Smooth muscle cell (in vitro differentiated cells): ENCODE measurements at regions not wholly inside any gene's neighbourhood (a gene's known extent, or its start where the extent isn't known, plus 50 kb on each side); places are given as distances from the start of the nearest gene placed in this dataset.

Experiments used
- DNase-seq: peaks from one replicate; lab custom pipeline; 2025; ENCODE audit not compliant: unreplicated experiment; lab: John Stamatoyannopoulos, UW
- H2AFZ ChIP-seq: fragments of 200-600 bp; sonication (generic); 2 replicates; pipeline ENCODE4 v1.6.0; 2016; ENCODE audit warnings: antibody characterized with exemption, low read depth, mild to moderate bottlenecking
- H3F3A ChIP-seq: fragments of 200-600 bp; sonication (generic); 2 replicates; pipeline ENCODE4 v1.6.0; 2017; ENCODE audit warnings: antibody characterized with exemption, low read depth
- H3K27ac ChIP-seq: fragments of 200-600 bp; sonication (generic); 2 replicates; pipeline ENCODE4 v1.5.1; 2016; ENCODE audit warnings: low read depth, mild to moderate bottlenecking
- H3K27me3 ChIP-seq: fragments of 200-600 bp; sonication (generic); 2 replicates; pipeline ENCODE4 v1.6.1; 2016; ENCODE audit warnings: low read depth, mild to moderate bottlenecking
- H3K36me3 ChIP-seq: fragments of 200-600 bp; sonication (generic); 2 replicates; pipeline ENCODE4 v1.5.1; 2016; ENCODE audit warnings: low read depth
- H3K4me1 ChIP-seq: fragments of 200-600 bp; sonication (generic); 2 replicates; pipeline ENCODE4 v1.5.1; 2016; ENCODE audit warnings: low read depth
- H3K4me2 ChIP-seq: fragments of 200-600 bp; sonication (generic); 2 replicates; pipeline ENCODE4 v1.6.0; 2016; ENCODE audit warnings: mild to moderate bottlenecking
- H3K4me3 ChIP-seq: fragments of 200-600 bp; sonication (generic); 2 replicates; pipeline ENCODE4 v1.5.1; 2016; ENCODE audit warnings: mild to moderate bottlenecking
- H3K79me2 ChIP-seq: fragments of 200-600 bp; sonication (generic); 2 replicates; pipeline ENCODE4 v1.6.0; 2016; ENCODE audit warnings: low read depth, mild to moderate bottlenecking
- H3K9ac ChIP-seq: fragments of 200-600 bp; sonication (generic); 2 replicates; pipeline ENCODE4 v1.6.0; 2016; ENCODE audit warnings: low read depth
- H3K9me3 ChIP-seq: fragments of 200-600 bp; sonication (generic); replicated peaks from 2 replicates; pipeline ENCODE4 v1.5.1; 2016; ENCODE audit warnings: low read depth
- H4K20me1 ChIP-seq: fragments of 200-600 bp; sonication (generic); 2 replicates; pipeline ENCODE4 v1.6.0; 2016; ENCODE audit warnings: low read depth
- WGBS: methylation state at CpG from one replicate; pipeline ENCODE4 v1.1.7; 2016; ENCODE audit warnings: low lambda C conversion rate; 5-methylcytosine and 5-hydroxymethylcytosine counted together
- TF ChIP-seq, protein P1 (sequence below): fragments of 200-600 bp; sonication (generic); IDR thresholded peaks from 2 replicates; pipeline ENCODE4 v1.5.1; 2017; ENCODE audit warnings: borderline replicate concordance, mild to moderate bottlenecking, antibody characterized with exemption; ENCODE audit not compliant: insufficient read depth, poor library complexity, severe bottlenecking

DNA sequence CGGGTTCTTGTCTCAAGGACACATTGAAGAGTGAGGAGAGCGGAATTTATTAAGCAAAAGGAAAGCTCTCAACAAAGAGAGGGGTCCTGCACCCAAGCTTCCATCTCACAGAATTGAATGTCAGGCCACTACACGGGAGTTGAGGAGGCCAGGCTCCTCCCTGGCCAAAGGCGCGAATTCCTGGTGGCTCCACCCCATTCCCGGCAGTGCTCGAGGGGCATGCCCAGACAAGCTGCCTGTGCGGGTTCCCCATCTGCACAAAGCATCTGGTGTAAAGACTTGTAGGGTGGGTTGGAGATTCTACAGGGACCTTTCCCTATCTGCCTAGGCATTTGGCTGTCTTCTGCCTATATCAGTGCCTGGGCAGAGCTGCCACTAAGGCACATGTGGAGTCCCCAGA lies 648.5 kb upstream of the PKN2 start:
- 92% methylated on average over 8 of the region's 8 CpGs for WGBS
- H3K9ac ChIP-seq: no peak overlapping the region
- TF ChIP-seq, protein P1, sequence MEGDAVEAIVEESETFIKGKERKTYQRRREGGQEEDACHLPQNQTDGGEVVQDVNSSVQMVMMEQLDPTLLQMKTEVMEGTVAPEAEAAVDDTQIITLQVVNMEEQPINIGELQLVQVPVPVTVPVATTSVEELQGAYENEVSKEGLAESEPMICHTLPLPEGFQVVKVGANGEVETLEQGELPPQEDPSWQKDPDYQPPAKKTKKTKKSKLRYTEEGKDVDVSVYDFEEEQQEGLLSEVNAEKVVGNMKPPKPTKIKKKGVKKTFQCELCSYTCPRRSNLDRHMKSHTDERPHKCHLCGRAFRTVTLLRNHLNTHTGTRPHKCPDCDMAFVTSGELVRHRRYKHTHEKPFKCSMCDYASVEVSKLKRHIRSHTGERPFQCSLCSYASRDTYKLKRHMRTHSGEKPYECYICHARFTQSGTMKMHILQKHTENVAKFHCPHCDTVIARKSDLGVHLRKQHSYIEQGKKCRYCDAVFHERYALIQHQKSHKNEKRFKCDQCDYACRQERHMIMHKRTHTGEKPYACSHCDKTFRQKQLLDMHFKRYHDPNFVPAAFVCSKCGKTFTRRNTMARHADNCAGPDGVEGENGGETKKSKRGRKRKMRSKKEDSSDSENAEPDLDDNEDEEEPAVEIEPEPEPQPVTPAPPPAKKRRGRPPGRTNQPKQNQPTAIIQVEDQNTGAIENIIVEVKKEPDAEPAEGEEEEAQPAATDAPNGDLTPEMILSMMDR: no peak
- H3K9me3 ChIP-seq: peaks cover 7% of the 10 kb centered on the region
- H3K4me1 ChIP-seq: no peaks in the 10 kb centered on the region
- H3K27ac ChIP-seq: no peak overlapping the region
- H3K36me3 ChIP-seq: no peaks in the 10 kb centered on the region
- no peaks in the 10 kb centered on the region for H4K20me1 ChIP-seq
- H3K27me3 ChIP-seq: no peaks in the 10 kb centered on the region
- H3K4me3 ChIP-seq: no peak overlapping the region
- no peaks in the 10 kb centered on the region for H3K79me2 ChIP-seq
- DNase-seq: no peak
- no peaks in the 10 kb centered on the region for H3F3A ChIP-seq
- H3K4me2 ChIP-seq: no peak overlapping the region
- peak overlapping the region; percentile 0 for H2AFZ ChIP-seq

DNA sequence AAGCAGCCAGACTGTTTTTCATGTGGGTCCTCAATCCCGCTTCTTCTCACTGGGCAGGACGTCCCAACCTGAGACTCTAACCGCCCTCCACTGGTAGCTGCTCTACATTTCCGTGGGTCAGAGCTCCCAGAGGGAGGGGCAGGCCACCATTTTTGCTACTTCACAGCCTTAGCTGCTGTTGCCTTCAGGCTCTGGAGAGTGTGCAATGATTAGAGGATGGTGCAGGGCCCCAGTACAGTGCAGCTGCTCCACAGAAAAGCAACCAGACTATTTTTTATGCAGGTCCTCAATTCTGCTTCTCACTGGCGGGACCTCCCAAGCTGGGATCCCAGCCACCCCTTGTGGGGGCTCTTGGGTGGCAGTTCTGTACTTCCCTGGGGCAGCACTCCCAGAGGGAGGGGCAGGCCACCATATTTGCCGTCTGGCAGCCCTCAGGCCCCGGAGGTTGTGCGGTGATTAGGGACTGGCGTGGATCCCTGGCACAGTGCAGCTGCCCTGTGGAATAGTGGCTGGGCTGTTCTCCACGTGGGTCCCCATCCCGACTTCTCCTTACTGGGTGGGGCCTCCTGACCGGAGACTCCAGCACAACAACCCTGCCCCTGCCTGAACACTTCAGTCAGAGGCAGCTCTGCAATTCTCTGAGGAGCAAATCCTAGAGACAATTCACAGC lies 647.6 kb upstream of the PKN2 start:
- Histone ChIP-seq H3K27ac (no peak overlapping the region), H3K36me3 (no peaks in the 10 kb centered on the region), H3K79me2 (no peaks in the 10 kb centered on the region), H3F3A (no peaks in the 10 kb centered on the region), H4K20me1 (no peaks in the 10 kb centered on the region), H3K4me2 (no peak overlapping the region), H3K4me1 (no peaks in the 10 kb centered on the region), H3K9ac (no peak overlapping the region), H2AFZ (no peak overlapping the region), H3K27me3 (no peaks in the 10 kb centered on the region), H3K4me3 (no peak overlapping the region), H3K9me3 (peaks cover 7% of the 10 kb centered on the region)
- DNase-seq: no peak
- 93% methylated on average over 12 of the region's 12 CpGs for WGBS
- TF ChIP-seq, protein P1: no peak

DNA sequence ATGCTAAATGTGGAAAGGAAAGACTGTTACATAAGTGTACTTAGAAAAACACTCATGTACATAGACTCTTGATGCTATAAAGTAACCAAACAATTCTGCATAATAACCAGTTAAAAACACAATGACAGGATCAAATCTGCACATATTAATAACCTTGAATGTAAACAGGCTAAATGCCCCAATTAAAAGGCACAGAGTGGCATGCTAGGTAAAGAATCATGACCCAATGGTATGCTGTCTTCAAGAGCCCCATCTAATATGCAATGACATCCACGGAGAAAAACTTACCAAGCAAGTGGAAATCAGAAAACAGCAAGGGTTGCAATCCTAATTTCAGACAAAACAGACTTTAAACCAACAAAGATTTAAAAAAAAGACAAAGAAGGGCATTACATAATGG lies 644.8 kb upstream of the PKN2 start:
- Histone ChIP-seq H3K4me3 (no peak overlapping the region), H3K9ac (no peak overlapping the region), H3K9me3 (peaks cover 7% of the 10 kb centered on the region), H4K20me1 (no peaks in the 10 kb centered on the region), H3F3A (no peaks in the 10 kb centered on the region), H2AFZ (no peak overlapping the region), H3K79me2 (no peaks in the 10 kb centered on the region), H3K27ac (no peak overlapping the region), H3K4me1 (no peaks in the 10 kb centered on the region), H3K27me3 (no peaks in the 10 kb centered on the region), H3K4me2 (no peak overlapping the region), H3K36me3 (no peaks in the 10 kb centered on the region)
- DNase-seq: no peak
- TF ChIP-seq, protein P1: no peak
- WGBS: 79% methylated on average over 1 of the region's 1 CpG

DNA sequence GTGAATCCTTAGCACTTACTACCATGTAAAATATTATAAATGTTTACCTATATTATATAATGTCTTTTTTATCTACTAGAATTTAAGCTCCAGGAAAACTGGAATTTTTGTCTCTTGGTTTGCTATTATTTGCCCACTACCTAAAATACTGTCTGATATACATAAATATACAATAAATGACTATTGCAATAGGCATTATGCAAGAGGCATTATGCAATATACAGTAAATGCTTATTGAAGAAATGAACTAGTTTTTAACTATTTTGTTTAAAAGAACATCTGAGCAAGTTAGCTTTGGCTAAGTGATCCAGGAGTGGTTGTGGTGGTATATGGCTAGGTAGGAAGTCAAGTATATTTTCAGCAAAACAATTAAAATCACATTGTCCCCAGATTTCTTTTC lies 640.2 kb upstream of the PKN2 start:
- Histone ChIP-seq H3K4me2 (no peak overlapping the region), H2AFZ (no peak overlapping the region), H3K4me1 (no peaks in the 10 kb centered on the region), H3K27me3 (no peaks in the 10 kb centered on the region), H4K20me1 (no peaks in the 10 kb centered on the region), H3K27ac (no peak overlapping the region), H3K9me3 (peaks cover 6% of the 10 kb centered on the region), H3F3A (no peaks in the 10 kb centered on the region), H3K4me3 (no peak overlapping the region), H3K9ac (no peak overlapping the region), H3K36me3 (no peaks in the 10 kb centered on the region), H3K79me2 (no peaks in the 10 kb centered on the region)
- DNase-seq: no peak
- TF ChIP-seq, protein P1: no peak
